Fibroblast of lung (primary cell): ENCODE measurements at regions not wholly inside any gene's neighbourhood (a gene's known extent, or its start where the extent isn't known, plus 50 kb on each side); places are given as distances from the start of the nearest gene placed in this dataset.

Experiments used
- DNase-seq, 2 donors: peaks; one replicate each; pipeline versions ENCODE4 v3.0.0 to v3.0.0-alpha.2; 2010; ENCODE audit warnings: low read depth in 2 of 2
- H2AFZ ChIP-seq: 2 replicates; pipeline ENCODE4 v1.5.1; 2012; ENCODE audit warnings: low read length, control low read depth, inconsistent platforms
- H3K27ac ChIP-seq: 2 replicates; pipeline ENCODE4 v1.5.1; 2011; ENCODE audit warnings: low read length, control low read depth; ENCODE audit not compliant: insufficient read depth
- H3K27me3 ChIP-seq: 2 replicates; pipeline ENCODE4 v1.5.1; 2011; ENCODE audit warnings: mild to moderate bottlenecking, low read length; ENCODE audit not compliant: control insufficient read depth, insufficient read depth
- H3K36me3 ChIP-seq: 2 replicates; pipeline ENCODE4 v1.5.1; 2011; ENCODE audit warnings: low read length; ENCODE audit not compliant: control insufficient read depth, insufficient read depth
- H3K4me1 ChIP-seq: 2 replicates; pipeline ENCODE4 v1.5.1; 2011; ENCODE audit warnings: low read length; ENCODE audit not compliant: control insufficient read depth, insufficient read depth; ENCODE audit errors: extremely low read depth
- H3K4me2 ChIP-seq: 2 replicates; pipeline ENCODE4 v1.5.1; 2011; ENCODE audit warnings: low read length, control low read depth; ENCODE audit not compliant: insufficient read depth; ENCODE audit errors: extremely low read depth
- H3K4me3 ChIP-seq, 4 experiments: fragments of 200-600 bp in 1 of 4; sonication (generic) in 1 of 4; replicated peaks in 1 of 4; 2 replicates each; pipeline ENCODE4 v1.5.1; 2011 to 2016; ENCODE audit warnings: low read length in 4 of 4, low read depth in 3 of 4, mild to moderate bottlenecking in 3 of 4, control low read depth in 2 of 4, inconsistent platforms in 1 of 4, mixed read lengths in 1 of 4; ENCODE audit not compliant: insufficient read depth in 1 of 4; ENCODE audit errors: control extremely low read depth in 1 of 4
- H3K79me2 ChIP-seq: 2 replicates; pipeline ENCODE4 v1.5.1; 2012; ENCODE audit warnings: mild to moderate bottlenecking, low read length, inconsistent platforms; ENCODE audit not compliant: control insufficient read depth, insufficient read depth
- H3K9ac ChIP-seq: 2 replicates; pipeline ENCODE4 v1.5.1; 2011; ENCODE audit warnings: mild to moderate bottlenecking, low read length, control low read depth; ENCODE audit not compliant: insufficient read depth
- H3K9me3 ChIP-seq: 2 replicates; pipeline ENCODE4 v1.5.1; 2012; ENCODE audit warnings: low read depth, low read length; ENCODE audit not compliant: control insufficient read depth, insufficient read depth
- H4K20me1 ChIP-seq: 2 replicates; pipeline ENCODE4 v1.5.1; 2011; ENCODE audit warnings: low read length; ENCODE audit not compliant: control insufficient read depth, insufficient read depth; ENCODE audit errors: extremely low read depth
- CTCF ChIP-seq, 2 donors: IDR thresholded peaks in 1 of 2; conservative IDR thresholded peaks in 1 of 2; 1 replicate in 1 of 2; 2 replicates in 1 of 2; pipeline ENCODE4 v1.5.1; 2011 to 2012; ENCODE audit warnings: low read length in 2 of 2, control low read depth in 1 of 2, inconsistent platforms in 1 of 2, low read depth in 1 of 2, mild to moderate bottlenecking in 1 of 2
- EZH2 ChIP-seq: IDR thresholded peaks from 2 replicates; pipeline ENCODE4 v1.5.1; 2012; ENCODE audit warnings: low read length, control low read depth, mild to moderate bottlenecking; ENCODE audit errors: missing control alignments

- H3K36me3 ChIP-seq = no peaks in the 10 kb centered on the region
- no peak overlapping the region for H3K27ac ChIP-seq
- no peak overlapping the region for H3K4me3 ChIP-seq
- H3K9me3 ChIP-seq = no peaks in the 10 kb centered on the region
- H2AFZ ChIP-seq = no peak overlapping the region
- H3K4me1 ChIP-seq = no peaks in the 10 kb centered on the region
- no peaks in the 10 kb centered on the region for H3K27me3 ChIP-seq
- H3K9ac ChIP-seq = no peak overlapping the region
- H3K79me2 ChIP-seq = no peaks in the 10 kb centered on the region
- no peak for TF ChIP-seq EZH2
- TF ChIP-seq CTCF (conservative IDR thresholded peaks at IDR 0.05 in 1 of 2, IDR thresholded peaks at IDR 0.05 in 1 of 2; ENCODE audit: low read depth in 1 of 2, low read length in 2 of 2) = no peak
- H3K4me2 ChIP-seq = no peak overlapping the region
- H4K20me1 ChIP-seq = no peaks in the 10 kb centered on the region
- no peak for DNase-seq
Observed at GRCh38 chr3:147574621-147575020, 165.5 kb downstream of the ZIC1 start.

- TF ChIP-seq EZH2 (no peak), CTCF (conservative IDR thresholded peaks at IDR 0.05 in 1 of 2, IDR thresholded peaks at IDR 0.05 in 1 of 2; ENCODE audit: low read depth in 1 of 2, low read length in 2 of 2) (no peak)
- no peak overlapping the region for H3K4me2 ChIP-seq
- no peak overlapping the region for H3K9ac ChIP-seq
- H4K20me1 ChIP-seq = no peaks in the 10 kb centered on the region
- no peak overlapping the region for H2AFZ ChIP-seq
- no peaks in the 10 kb centered on the region for H3K27me3 ChIP-seq
- no peak overlapping the region for H3K4me3 ChIP-seq
- no peaks in the 10 kb centered on the region for H3K79me2 ChIP-seq
- H3K9me3 ChIP-seq = no peaks in the 10 kb centered on the region
- H3K27ac ChIP-seq = no peak overlapping the region
- DNase-seq = no peak
- H3K4me1 ChIP-seq = no peaks in the 10 kb centered on the region
- no peaks in the 10 kb centered on the region for H3K36me3 ChIP-seq
Observed at GRCh38 chr3:147575391-147575790, 166.2 kb downstream of the ZIC1 start.

- H3K9ac ChIP-seq = no peak overlapping the region
- H2AFZ ChIP-seq = no peak overlapping the region
- H4K20me1 ChIP-seq = no peaks in the 10 kb centered on the region
- TF ChIP-seq EZH2 (no peak), CTCF (conservative IDR thresholded peaks at IDR 0.05 in 1 of 2, IDR thresholded peaks at IDR 0.05 in 1 of 2; ENCODE audit: low read depth in 1 of 2, low read length in 2 of 2) (no peak)
- H3K4me1 ChIP-seq = no peaks in the 10 kb centered on the region
- H3K27me3 ChIP-seq = no peaks in the 10 kb centered on the region
- H3K79me2 ChIP-seq = no peaks in the 10 kb centered on the region
- no peaks in the 10 kb centered on the region for H3K36me3 ChIP-seq
- no peak overlapping the region for H3K27ac ChIP-seq
- no peak overlapping the region for H3K4me3 ChIP-seq
- no peaks in the 10 kb centered on the region for H3K9me3 ChIP-seq
- DNase-seq = no peak
- no peak overlapping the region for H3K4me2 ChIP-seq
Observed at GRCh38 chr3:147582642-147583041, 173.5 kb downstream of the ZIC1 start.
